Erythroblast (primary cell): ENCODE measurements at regions not wholly inside any gene's neighbourhood (a gene's known extent, or its start where the extent isn't known, plus 50 kb on each side); places are given as distances from the start of the nearest gene placed in this dataset.

ENCODE experiments used
- GATA1 ChIP-seq: IDR thresholded peaks from 2 replicates; pipeline ENCODE4 v1.6.1; 2011; ENCODE audit warnings: low read depth, mild to moderate bottlenecking, control low read depth, low read length, moderate library complexity
- POLR2A ChIP-seq: IDR thresholded peaks from 2 replicates; pipeline ENCODE4 v1.6.1; 2011; ENCODE audit warnings: mild to moderate bottlenecking, low read length

DNA sequence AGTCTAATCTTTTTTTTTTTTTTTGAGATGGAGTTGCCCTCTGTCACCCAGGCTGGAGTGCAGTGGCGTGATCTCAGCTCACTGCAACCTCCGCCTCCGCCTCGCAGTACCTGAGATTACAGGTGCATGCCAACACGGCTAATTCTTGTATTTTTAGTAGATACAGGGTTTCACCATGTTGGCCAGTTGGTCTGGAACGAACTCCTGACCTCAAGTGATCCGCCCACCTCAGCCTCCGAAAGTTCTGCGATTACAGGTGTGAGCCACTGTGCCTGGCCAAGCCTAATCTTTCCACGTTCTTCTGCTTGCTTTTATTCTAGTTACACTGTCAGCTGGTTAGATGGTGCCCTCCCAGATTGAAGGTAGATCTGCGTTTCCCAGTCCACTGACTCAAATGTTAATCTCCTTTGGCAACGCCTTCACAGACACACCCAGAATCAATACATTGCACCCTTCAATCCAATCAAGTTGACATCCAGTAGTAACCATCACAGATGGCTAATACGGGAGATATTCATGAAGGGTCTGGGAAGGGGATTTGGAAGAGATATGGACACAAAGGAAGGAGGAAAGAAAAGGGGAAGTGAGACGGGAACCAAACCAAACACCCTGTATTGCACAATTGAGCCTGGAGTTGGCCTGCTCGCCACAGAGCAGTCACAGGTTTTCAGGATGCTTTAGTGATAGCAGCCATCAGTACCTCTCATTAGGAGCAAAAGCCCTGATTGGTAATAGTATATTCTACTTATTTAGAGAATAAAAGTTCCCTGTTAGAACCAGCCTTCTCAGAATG is 229.8 kb downstream of the PIK3C3 start:
- no peak for TF ChIP-seq POLR2A
- TF ChIP-seq GATA1 = no peak
